ENCODE measurements at regions not wholly inside any gene's neighbourhood (a gene's known extent, or its start where the extent isn't known, plus 50 kb on each side); places are given as distances from the start of the nearest gene placed in this dataset.
"Not testable (repeated sequence)": the region's sequence is repeated elsewhere in the genome, so short reads cannot be mapped to it uniquely, and the experiment has no call there.

DNA sequence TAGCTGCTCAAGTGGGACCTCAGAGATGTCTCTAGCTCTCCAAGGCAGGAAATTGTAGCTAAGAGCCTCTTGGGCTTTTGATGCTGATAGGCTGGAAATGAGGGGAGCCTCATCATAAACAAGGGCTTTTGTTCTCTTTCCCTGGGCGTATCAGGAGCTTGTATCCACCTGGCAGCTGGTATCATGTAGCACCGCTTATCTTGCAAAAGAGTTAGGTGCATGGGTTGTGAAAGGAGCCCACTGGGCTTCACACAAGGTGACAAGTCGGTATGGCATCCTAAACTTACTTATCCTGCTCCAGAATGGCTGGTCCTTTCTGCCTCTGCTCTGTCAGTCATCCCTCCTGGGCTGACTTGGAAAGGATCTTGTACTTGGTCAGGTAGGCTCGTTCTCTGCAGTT lies 565.8 kb downstream of the GRXCR1 start:
- peak overlapping the region; percentile 88 for H3K27ac ChIP-seq
- CTCF ChIA-PET, result no interaction called here
- POLR2A ChIA-PET (ENCODE audit: low non-redundant PET), result no interaction called here
- DNase-seq (ENCODE audit: low spot score), result peak; percentile 8
- no peak for TF ChIP-seq CTCF (conservative IDR thresholded peaks at IDR 0.05; ENCODE audit: low read depth)

GRCh38 chr4:43471950-43472349 lies 579.4 kb downstream of the GRXCR1 start:
- DNase-seq (ENCODE audit: low spot score), result no peak
- TF ChIP-seq CTCF (conservative IDR thresholded peaks at IDR 0.05; ENCODE audit: low read depth), result 0 out of 2 replicates have a peak, but pooled peaks have one; percentile 14
- no peak overlapping the region for H3K27ac ChIP-seq
- POLR2A ChIA-PET (ENCODE audit: low non-redundant PET), result no interaction called here
- CTCF ChIA-PET, result interaction anchor here (1.7 kb wide), 1 partner anchor 340 kb away, joined by 4 read pairs; no protein-coding TSS in a partner anchor

- H3K27ac ChIP-seq, result no peak overlapping the region
- POLR2A ChIA-PET (ENCODE audit: low non-redundant PET), result no interaction called here
- no peak for DNase-seq (ENCODE audit: low spot score)
- no peak for TF ChIP-seq CTCF (conservative IDR thresholded peaks at IDR 0.05; ENCODE audit: low read depth)
- CTCF ChIA-PET, result no interaction called here
Observed at GRCh38 chr4:43481526-43481925, 589.0 kb downstream of the GRXCR1 start.

DNA sequence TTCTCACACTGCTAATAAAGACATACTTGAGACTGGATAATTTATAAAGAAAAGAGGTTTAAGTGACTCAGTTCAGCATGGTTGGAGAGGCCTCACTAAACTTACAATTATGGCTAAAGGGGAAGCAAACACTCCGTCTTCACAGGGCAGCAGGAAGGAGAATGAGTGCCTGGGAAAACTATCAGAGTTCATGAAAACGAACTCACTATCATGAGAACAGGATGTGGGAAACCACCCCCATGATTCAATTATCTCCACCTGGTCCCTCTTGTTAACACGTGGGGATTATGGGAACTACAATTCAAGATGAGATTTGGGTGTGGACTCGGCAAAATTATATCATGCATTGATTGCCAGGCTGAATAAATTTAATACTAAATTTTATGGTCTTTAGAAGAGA lies 592.7 kb downstream of the GRXCR1 start:
- no peak for TF ChIP-seq CTCF (conservative IDR thresholded peaks at IDR 0.05; ENCODE audit: low read depth)
- no peak overlapping the region for H3K27ac ChIP-seq
- ChIA-PET CTCF (no interaction called here), POLR2A (ENCODE audit: low non-redundant PET) (no interaction called here)
- no peak for DNase-seq (ENCODE audit: low spot score)

GRCh38 chr4:43496188-43496587 lies 603.7 kb downstream of the GRXCR1 start:
- no peak for DNase-seq (ENCODE audit: low spot score)
- no peak overlapping the region for H3K27ac ChIP-seq
- CTCF ChIA-PET, result interaction anchor here (0.6 kb wide), 1 partner anchor 179 kb away, joined by 3 read pairs; no protein-coding TSS in a partner anchor
- POLR2A ChIA-PET (ENCODE audit: low non-redundant PET), result no interaction called here
- TF ChIP-seq CTCF (conservative IDR thresholded peaks at IDR 0.05; ENCODE audit: low read depth), result no peak

DNA sequence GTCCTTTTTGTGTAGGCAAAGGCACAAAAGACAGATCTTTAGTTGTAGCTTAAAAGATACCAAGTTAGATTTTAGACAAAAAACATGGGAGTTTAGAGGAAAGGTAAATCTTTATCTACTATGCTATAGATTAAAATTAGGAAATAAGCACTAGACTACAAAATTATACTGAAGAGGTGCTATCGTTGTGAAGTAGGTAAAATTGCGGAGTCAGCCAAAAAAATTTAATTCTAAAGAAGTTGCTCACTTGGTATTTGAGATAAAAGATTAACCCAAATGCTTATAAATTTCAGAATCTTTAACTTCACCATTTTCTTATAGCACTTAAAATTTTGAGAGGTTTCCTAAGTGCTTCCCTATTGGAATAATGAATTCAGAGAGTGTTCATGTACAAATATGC lies 604.1 kb downstream of the GRXCR1 start:
- ChIA-PET CTCF (interaction anchor here (0.6 kb wide), 1 partner anchor 179 kb away, joined by 3 read pairs; no protein-coding TSS in a partner anchor), POLR2A (ENCODE audit: low non-redundant PET) (no interaction called here)
- TF ChIP-seq CTCF (conservative IDR thresholded peaks at IDR 0.05; ENCODE audit: low read depth), result no peak
- DNase-seq (ENCODE audit: low spot score), result no peak
- H3K27ac ChIP-seq, result no peak overlapping the region

DNA sequence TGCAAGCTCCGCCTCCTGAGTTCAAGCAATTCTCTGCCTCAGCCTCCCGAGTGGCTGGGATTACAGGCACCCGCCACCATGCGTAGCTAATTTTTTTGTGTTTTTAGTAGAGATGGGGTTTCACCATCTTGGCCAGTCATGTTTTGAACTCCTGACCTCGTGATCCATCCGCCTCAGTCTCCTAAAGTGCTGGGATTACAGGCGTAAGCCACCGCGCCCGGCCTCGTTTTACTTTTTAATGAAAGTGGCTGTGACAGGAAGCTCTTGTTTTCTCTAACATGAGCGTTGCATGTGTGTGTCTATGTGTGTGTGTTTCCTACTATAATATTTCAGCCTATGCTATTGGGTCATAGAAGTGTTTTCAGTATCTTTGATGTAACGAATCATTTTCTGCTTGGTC lies 613.3 kb downstream of the GRXCR1 start:
- H3K27ac ChIP-seq; POLR2A ChIA-PET (ENCODE audit: low non-redundant PET); DNase-seq (ENCODE audit: low spot score); CTCF ChIA-PET: not testable (repeated sequence)
